ENCODE measurements at regions not wholly inside any gene's neighbourhood (a gene's known extent, or its start where the extent isn't known, plus 50 kb on each side); places are given as distances from the start of the nearest gene placed in this dataset.
"Not testable (repeated sequence)": the region's sequence is repeated elsewhere in the genome, so short reads cannot be mapped to it uniquely, and the experiment has no call there.

GRCh38 chr13:24597906-24598670 is 82.1 kb upstream of the ATP12A start:
- not testable (repeated sequence) for H2BK120ac ChIP-seq (ENCODE audit: low read depth, low read length); H3K79me1 ChIP-seq (replicated peaks; ENCODE audit: low read length, poor library complexity, severe bottlenecking); H3K23ac ChIP-seq (ENCODE audit: low read length in 2 of 2); H2BK5ac ChIP-seq (ENCODE audit: low read depth, low read length, poor library complexity, severe bottlenecking); H3K36me3 ChIP-seq (ENCODE audit: control insufficient read depth in 1 of 2, insufficient read depth in 2 of 2, low read depth in 1 of 2, low read length in 2 of 2); H3K4ac ChIP-seq (ENCODE audit: low read depth in 1 of 2, low read length in 2 of 2); H2AFZ ChIP-seq (ENCODE audit: low read depth, low read length); H2BK15ac ChIP-seq (ENCODE audit: low read depth, poor library complexity, severe bottlenecking); H4K8ac ChIP-seq (ENCODE audit: low read length); H2BK12ac ChIP-seq (ENCODE audit: low read length in 2 of 2); H3K27me3 ChIP-seq (ENCODE audit: control insufficient read depth in 1 of 2, insufficient read depth in 1 of 2, low read length in 2 of 2); DNase-seq; H3K9ac ChIP-seq (ENCODE audit: low read length); H3K4me3 ChIP-seq (ENCODE audit: insufficient read depth in 1 of 2, low read depth in 1 of 2, low read length in 2 of 2); H2AK5ac ChIP-seq (ENCODE audit: low read length, severe bottlenecking); H3K14ac ChIP-seq (ENCODE audit: low read length in 2 of 2); H3K9me3 ChIP-seq (ENCODE audit: control insufficient read depth, low read length); H4K91ac ChIP-seq (ENCODE audit: low read length); H3K18ac ChIP-seq (ENCODE audit: low read depth in 1 of 2, low read length in 2 of 2); H3K27ac ChIP-seq (ENCODE audit: low read length, poor library complexity, severe bottlenecking); H3K4me1 ChIP-seq (ENCODE audit: control insufficient read depth, insufficient read depth, low read depth, low read length); H3K4me2 ChIP-seq (ENCODE audit: low read length, poor library complexity, severe bottlenecking)
- 85% methylated on average over 3 of the region's 3 CpGs for WGBS

DNA sequence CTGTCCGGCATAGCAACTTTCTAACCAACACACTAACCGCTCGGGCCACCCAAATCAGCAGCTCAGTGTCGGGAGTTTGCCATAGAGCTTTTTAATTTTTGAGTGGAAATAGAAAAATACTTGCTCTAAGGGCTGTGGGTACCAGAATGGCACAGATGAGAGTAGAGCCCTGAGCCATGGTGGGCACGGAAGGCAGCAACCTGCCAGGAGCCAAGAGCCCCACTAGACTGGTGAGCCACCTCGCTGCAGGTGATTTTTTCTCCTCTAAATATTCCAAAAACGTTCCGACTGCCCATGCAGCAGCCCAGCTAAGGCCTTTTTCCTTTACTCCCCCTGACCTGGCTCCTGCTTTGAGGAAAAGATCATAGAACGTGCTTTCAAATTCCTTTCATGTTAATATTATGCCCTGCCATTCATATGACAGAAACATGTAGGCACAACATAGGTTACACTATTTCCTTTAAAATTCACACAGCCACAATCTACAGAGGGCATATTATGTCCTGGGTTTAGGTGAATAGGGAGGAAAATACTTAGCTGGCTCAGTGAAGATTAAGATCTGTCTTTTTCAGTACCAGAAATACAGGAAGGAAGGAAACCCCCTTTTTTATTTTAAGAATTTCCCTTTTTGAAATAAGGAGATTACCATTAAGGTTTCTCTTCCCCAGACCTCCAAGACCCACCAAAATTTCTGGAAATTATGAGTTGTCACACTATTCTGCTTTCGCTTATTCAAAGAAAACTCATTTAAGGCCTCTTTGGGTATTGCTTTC is 81.0 kb upstream of the ATP12A start:
- not testable (repeated sequence) for H3K36me3 ChIP-seq (ENCODE audit: control insufficient read depth in 1 of 2, insufficient read depth in 2 of 2, low read depth in 1 of 2, low read length in 2 of 2); H2BK120ac ChIP-seq (ENCODE audit: low read depth, low read length); H3K9ac ChIP-seq (ENCODE audit: low read length); H3K9me3 ChIP-seq (ENCODE audit: control insufficient read depth, low read length); H3K4ac ChIP-seq (ENCODE audit: low read depth in 1 of 2, low read length in 2 of 2); H3K27me3 ChIP-seq (ENCODE audit: control insufficient read depth in 1 of 2, insufficient read depth in 1 of 2, low read length in 2 of 2); H3K4me1 ChIP-seq (ENCODE audit: control insufficient read depth, insufficient read depth, low read depth, low read length); H3K4me2 ChIP-seq (ENCODE audit: low read length, poor library complexity, severe bottlenecking); H3K23ac ChIP-seq (ENCODE audit: low read length in 2 of 2); H3K4me3 ChIP-seq (ENCODE audit: insufficient read depth in 1 of 2, low read depth in 1 of 2, low read length in 2 of 2); H2BK5ac ChIP-seq (ENCODE audit: low read depth, low read length, poor library complexity, severe bottlenecking); H3K14ac ChIP-seq (ENCODE audit: low read length in 2 of 2); H3K18ac ChIP-seq (ENCODE audit: low read depth in 1 of 2, low read length in 2 of 2); H2BK15ac ChIP-seq (ENCODE audit: low read depth, poor library complexity, severe bottlenecking); H2BK12ac ChIP-seq (ENCODE audit: low read length in 2 of 2); H3K27ac ChIP-seq (ENCODE audit: low read length, poor library complexity, severe bottlenecking); DNase-seq; H2AK5ac ChIP-seq (ENCODE audit: low read length, severe bottlenecking); H3K79me1 ChIP-seq (replicated peaks; ENCODE audit: low read length, poor library complexity, severe bottlenecking); H4K8ac ChIP-seq (ENCODE audit: low read length); H4K91ac ChIP-seq (ENCODE audit: low read length); H2AFZ ChIP-seq (ENCODE audit: low read depth, low read length)
- WGBS: 93% methylated on average over 5 of the region's 10 CpGs

DNA sequence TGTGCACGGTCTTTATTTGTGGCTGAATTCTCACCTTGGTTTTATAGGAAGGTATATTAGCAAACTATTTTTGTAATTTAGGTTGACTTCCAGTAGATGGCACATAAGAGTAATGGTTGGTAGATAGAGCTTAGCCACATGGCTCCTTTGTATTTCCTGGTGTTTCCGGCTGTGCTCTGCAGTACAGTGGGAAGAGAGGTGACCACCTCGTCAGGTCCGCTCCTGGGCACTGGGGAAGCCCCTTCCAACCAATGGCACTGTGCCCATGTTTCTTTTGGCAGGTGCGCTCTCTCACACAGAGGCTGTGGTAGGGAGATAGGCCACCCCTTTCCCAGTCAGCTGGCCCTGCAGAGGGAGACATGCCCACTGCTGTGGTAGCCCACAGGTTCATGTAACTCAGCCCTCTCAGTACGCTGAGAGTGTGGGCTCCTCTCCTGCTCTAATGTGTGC is 74.3 kb upstream of the ATP12A start:
- H3K9ac ChIP-seq (ENCODE audit: low read length): no peak overlapping the region

More for the DNA sequence above, 74.3 kb upstream of the ATP12A start:
- Histone ChIP-seq H4K91ac (ENCODE audit: low read length) (peak overlapping the region; percentile 18), H3K18ac (ENCODE audit: low read depth in 1 of 2, low read length in 2 of 2) (peak overlapping the region in 1 of 2 experiments; percentile 59), H2AK5ac (ENCODE audit: low read length, severe bottlenecking) (no peak overlapping the region), H3K23ac (ENCODE audit: low read length in 2 of 2) (no peak overlapping the region), H3K4me3 (ENCODE audit: insufficient read depth in 1 of 2, low read depth in 1 of 2, low read length in 2 of 2) (no peak overlapping the region), H2BK12ac (ENCODE audit: low read length in 2 of 2) (peak overlapping the region in 1 of 2 experiments; percentile 45), H3K27ac (ENCODE audit: low read length, poor library complexity, severe bottlenecking) (no peak overlapping the region), H3K79me1 (replicated peaks; ENCODE audit: low read length, poor library complexity, severe bottlenecking) (no peaks in the 10 kb centered on the region), H3K36me3 (ENCODE audit: control insufficient read depth in 1 of 2, insufficient read depth in 2 of 2, low read depth in 1 of 2, low read length in 2 of 2) (no peaks in the 10 kb centered on the region), H2AFZ (ENCODE audit: low read depth, low read length) (peak overlapping the region; percentile 30), H3K4ac (ENCODE audit: low read depth in 1 of 2, low read length in 2 of 2) (peak overlapping the region in 1 of 2 experiments; percentile 60), H3K4me2 (ENCODE audit: low read length, poor library complexity, severe bottlenecking) (no peak overlapping the region), H2BK5ac (ENCODE audit: low read depth, low read length, poor library complexity, severe bottlenecking) (no peak overlapping the region), H3K4me1 (ENCODE audit: control insufficient read depth, insufficient read depth, low read depth, low read length) (peaks cover 3% of the 10 kb centered on the region), H2BK15ac (ENCODE audit: low read depth, poor library complexity, severe bottlenecking) (no peak overlapping the region), H3K9me3 (ENCODE audit: control insufficient read depth, low read length) (no peaks in the 10 kb centered on the region), H2BK120ac (ENCODE audit: low read depth, low read length) (no peak overlapping the region), H3K27me3 (ENCODE audit: control insufficient read depth in 1 of 2, insufficient read depth in 1 of 2, low read length in 2 of 2) (peaks cover 5 to 7% of the 10 kb centered on the region in 2 experiments), H4K8ac (ENCODE audit: low read length) (peak overlapping the region; percentile 66), H3K14ac (ENCODE audit: low read length in 2 of 2) (peak overlapping the region in 1 of 2 experiments; percentile 18)
- DNase-seq: peak; percentile 59
- 67% methylated on average over 6 of the region's 6 CpGs for WGBS

Measured in mesenchymal stem cell (in vitro differentiated cells and primary cell).